HEK293 (cell line): ENCODE measurements at regions not wholly inside any gene's neighbourhood (a gene's known extent, or its start where the extent isn't known, plus 50 kb on each side); places are given as distances from the start of the nearest gene placed in this dataset.

Experiments
- KLF16 ChIP-seq: fragments of 450-650 bp; formaldehyde crosslinking; IDR thresholded peaks from 2 replicates; pipeline ENCODE4 v1.5.1; 2017; ENCODE audit warnings: missing biosample characterization, missing genetic modification characterization
- ZNF155 ChIP-seq: fragments of 450-650 bp; formaldehyde crosslinking; IDR thresholded peaks from 2 replicates; pipeline ENCODE4 v1.5.1; 2016; ENCODE audit warnings: missing biosample characterization, missing genetic modification characterization
- ZNF354C ChIP-seq: fragments of 450-650 bp; formaldehyde crosslinking; IDR thresholded peaks from 2 replicates; pipeline ENCODE4 v1.5.1; 2016; ENCODE audit warnings: missing biosample characterization, missing genetic modification characterization, low read depth, borderline replicate concordance

GRCh38 chr9:81002242-81002641 is 687.1 kb downstream of the TLE1 start:
- TF ChIP-seq KLF16 (tag by site-specific recombination) (no peak), ZNF155 (tag by site-specific recombination) (no peak), ZNF354C (tag by site-specific recombination) (no peak)
